GM06990 (cell line): ENCODE measurements at regions not wholly inside any gene's neighbourhood (a gene's known extent, or its start where the extent isn't known, plus 50 kb on each side); places are given as distances from the start of the nearest gene placed in this dataset.

Experiments
- DNase-seq: peaks from one replicate; pipeline ENCODE4 v3.0.0-alpha.2; 2011; ENCODE audit not compliant: insufficient read length; ENCODE audit errors: extremely low read depth
- H3K27me3 ChIP-seq: replicated peaks from 2 replicates; pipeline ENCODE4 v1.6.0; 2011; ENCODE audit warnings: low read length; ENCODE audit not compliant: control insufficient read depth, insufficient read depth
- H3K36me3 ChIP-seq: 2 replicates; pipeline ENCODE4 v1.5.1; 2011; ENCODE audit warnings: low read length; ENCODE audit not compliant: control insufficient read depth, insufficient read depth
- H3K4me3 ChIP-seq: replicated peaks from 2 replicates; pipeline ENCODE4 v1.5.1; 2011; ENCODE audit warnings: low read depth, mild to moderate bottlenecking, control low read depth, low read length
- TF ChIP-seq, protein P1 (sequence below): IDR thresholded peaks from 2 replicates; pipeline ENCODE4 v1.5.1; 2011; ENCODE audit warnings: low read length, control low read depth, mild to moderate bottlenecking, inconsistent platforms; ENCODE audit not compliant: insufficient read depth, poor library complexity, severe bottlenecking

DNA sequence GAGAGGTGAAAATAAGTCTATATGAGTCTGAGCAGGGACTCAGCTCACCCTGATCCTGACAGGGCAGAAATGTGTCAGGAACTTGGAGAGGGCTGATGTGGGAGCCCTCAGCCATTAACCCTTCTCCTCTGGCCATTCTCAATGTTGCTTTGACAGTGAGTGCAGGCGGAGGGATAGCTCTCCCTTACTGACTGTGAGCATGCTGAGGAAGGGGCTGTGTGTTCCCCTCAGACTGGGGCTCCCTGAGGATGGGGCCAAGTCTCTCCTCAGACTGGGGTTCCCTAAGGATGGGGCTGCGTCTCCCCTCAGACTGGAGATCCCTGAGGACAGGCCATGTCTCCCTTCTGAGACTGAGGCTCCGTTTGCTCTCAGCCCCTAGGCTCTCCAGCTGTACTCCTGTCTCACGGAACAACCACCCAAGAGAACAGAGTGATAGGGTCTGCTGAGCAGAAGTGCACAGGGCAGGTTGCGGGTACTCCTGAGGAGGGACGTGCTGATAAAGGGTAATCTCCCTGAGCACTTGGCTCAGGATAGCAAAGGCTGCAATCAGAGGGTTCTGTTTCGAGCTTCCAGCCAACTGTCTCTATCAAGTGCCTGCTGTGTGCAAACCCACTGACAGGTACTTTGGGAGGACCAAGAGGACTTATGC is 141.0 kb downstream of the MRPL14 start:
- H3K4me3 ChIP-seq = no peak overlapping the region
- H3K27me3 ChIP-seq = no peaks in the 10 kb centered on the region; the same call in 1 of the 2 replicates
- TF ChIP-seq, protein P1, sequence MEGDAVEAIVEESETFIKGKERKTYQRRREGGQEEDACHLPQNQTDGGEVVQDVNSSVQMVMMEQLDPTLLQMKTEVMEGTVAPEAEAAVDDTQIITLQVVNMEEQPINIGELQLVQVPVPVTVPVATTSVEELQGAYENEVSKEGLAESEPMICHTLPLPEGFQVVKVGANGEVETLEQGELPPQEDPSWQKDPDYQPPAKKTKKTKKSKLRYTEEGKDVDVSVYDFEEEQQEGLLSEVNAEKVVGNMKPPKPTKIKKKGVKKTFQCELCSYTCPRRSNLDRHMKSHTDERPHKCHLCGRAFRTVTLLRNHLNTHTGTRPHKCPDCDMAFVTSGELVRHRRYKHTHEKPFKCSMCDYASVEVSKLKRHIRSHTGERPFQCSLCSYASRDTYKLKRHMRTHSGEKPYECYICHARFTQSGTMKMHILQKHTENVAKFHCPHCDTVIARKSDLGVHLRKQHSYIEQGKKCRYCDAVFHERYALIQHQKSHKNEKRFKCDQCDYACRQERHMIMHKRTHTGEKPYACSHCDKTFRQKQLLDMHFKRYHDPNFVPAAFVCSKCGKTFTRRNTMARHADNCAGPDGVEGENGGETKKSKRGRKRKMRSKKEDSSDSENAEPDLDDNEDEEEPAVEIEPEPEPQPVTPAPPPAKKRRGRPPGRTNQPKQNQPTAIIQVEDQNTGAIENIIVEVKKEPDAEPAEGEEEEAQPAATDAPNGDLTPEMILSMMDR = no peak
- DNase-seq = no peak
- no peaks in the 10 kb centered on the region for H3K36me3 ChIP-seq

GRCh38 chr6:43985329-43985728 is 141.9 kb downstream of the MRPL14 start:
- TF ChIP-seq, protein P1 = no peak
- no peak overlapping the region for H3K4me3 ChIP-seq
- DNase-seq = no peak
- H3K36me3 ChIP-seq = no peaks in the 10 kb centered on the region
- H3K27me3 ChIP-seq = no peaks in the 10 kb centered on the region; the same call in 1 of the 2 replicates

DNA sequence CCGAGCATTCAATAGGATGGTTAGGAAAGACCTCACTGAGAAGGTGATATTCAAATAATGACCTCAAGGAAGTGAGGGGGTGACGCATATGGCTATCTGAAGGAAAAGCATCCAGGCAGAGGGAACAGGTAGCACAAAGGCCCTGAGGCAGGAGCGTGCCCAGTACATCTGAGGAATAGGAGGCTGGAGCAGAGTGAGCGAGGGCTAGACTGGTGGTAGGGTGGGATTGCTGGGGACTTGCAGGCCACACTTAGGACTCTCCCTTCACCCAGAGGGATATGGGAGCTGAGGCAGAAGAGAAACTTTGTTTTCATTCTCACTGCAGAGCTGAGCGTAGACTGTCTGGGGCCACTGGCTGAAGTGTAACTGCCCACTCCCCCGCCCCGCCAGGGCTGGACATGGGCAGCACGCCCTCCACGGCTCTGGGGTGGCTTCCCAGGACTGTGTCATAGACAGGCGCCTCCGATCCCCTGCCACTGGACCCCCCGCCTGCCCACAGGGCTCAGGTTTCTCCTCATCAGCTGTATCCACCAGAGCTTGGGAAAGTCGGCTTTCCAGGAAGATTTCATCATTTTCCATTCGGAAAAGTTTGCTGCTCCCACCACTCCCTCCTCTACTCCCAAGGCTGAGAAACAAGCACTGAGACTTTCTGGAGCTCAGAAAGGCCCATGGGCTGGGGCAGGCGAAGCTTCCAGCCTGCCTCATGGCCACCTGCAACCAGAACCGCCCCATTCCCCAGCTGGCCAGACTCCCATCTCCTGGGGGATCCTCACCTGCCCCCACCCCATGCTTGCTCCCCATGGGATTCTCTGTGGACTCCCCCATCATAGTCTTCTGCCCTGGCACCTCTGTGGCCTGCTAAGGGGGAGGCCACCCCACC is 142.6 kb downstream of the MRPL14 start:
- no peak for DNase-seq
- Histone ChIP-seq H3K27me3 (no peaks in the 10 kb centered on the region; the same call in 1 of the 2 replicates), H3K36me3 (no peaks in the 10 kb centered on the region), H3K4me3 (no peak overlapping the region)
- TF ChIP-seq, protein P1 = no peak

GRCh38 chr6:43983632-43984031 is 143.6 kb downstream of the MRPL14 start:
- no peak for DNase-seq
- Histone ChIP-seq H3K4me3 (no peak overlapping the region), H3K36me3 (no peaks in the 10 kb centered on the region), H3K27me3 (no peaks in the 10 kb centered on the region; the same call in 1 of the 2 replicates)
- TF ChIP-seq, protein P1 = no peak

DNA sequence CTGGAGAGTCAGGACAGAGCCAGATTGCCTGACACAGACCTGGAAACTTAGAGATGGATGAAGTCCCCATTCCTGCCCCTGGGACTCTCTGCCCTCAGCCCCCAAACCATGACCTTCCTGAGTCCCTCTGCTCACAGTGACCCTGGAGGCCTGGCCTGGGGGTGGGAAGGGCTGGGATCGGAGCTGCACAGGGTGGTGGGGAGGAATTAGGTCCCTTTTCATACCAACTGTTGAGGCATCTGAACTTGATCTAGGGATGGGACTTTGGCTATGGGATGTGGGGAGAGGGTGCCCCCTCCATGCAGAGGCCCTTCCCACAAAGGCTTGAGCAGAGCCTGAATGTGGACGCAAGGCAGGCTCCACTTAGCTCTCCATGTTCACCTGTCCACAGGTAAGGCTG is 144.1 kb downstream of the MRPL14 start:
- H3K4me3 ChIP-seq = no peak overlapping the region
- TF ChIP-seq, protein P1 = no peak
- no peaks in the 10 kb centered on the region for H3K36me3 ChIP-seq
- DNase-seq = no peak
- no peaks in the 10 kb centered on the region; the same call in 1 of the 2 replicates for H3K27me3 ChIP-seq
